Spleen (tissue), 11 donors: ENCODE measurements at regions not wholly inside any gene's neighbourhood (a gene's known extent, or its start where the extent isn't known, plus 50 kb on each side); places are given as distances from the start of the nearest gene placed in this dataset.
"Not testable (repeated sequence)": the region's sequence is repeated elsewhere in the genome, so short reads cannot be mapped to it uniquely, and the experiment has no call there.

ENCODE experiments used
- DNase-seq: peaks from one replicate; pipeline ENCODE4 v3.0.0-alpha.2; 2020
- H3K27ac ChIP-seq, 8 donors: fragments of 200-600 bp; sonication (generic) in 7 of 8; 1 replicate in 4 of 8; 2 replicates in 4 of 8; pipeline versions ENCODE4 v1.5.0 to v1.8.0; 2016 to 2021; ENCODE audit warnings: inconsistent platforms in 4 of 8, mild to moderate bottlenecking in 4 of 8, moderate library complexity in 1 of 8
- H3K27me3 ChIP-seq, 7 donors: fragments of 200-600 bp; sonication (generic) in 6 of 7; replicated peaks in 1 of 7; 1 replicate in 4 of 7; 2 replicates in 3 of 7; pipeline versions ENCODE4 v1.5.0 to v1.8.0; 2016 to 2021; ENCODE audit warnings: inconsistent platforms in 3 of 7, mild to moderate bottlenecking in 1 of 7
- H3K36me3 ChIP-seq, 6 donors: fragments of 200-600 bp; sonication (generic) in 5 of 6; 1 replicate in 4 of 6; 2 replicates in 2 of 6; pipeline versions ENCODE4 v1.5.0 to v1.8.0; 2016 to 2021; ENCODE audit warnings: inconsistent platforms in 2 of 6
- H3K4me1 ChIP-seq, 6 donors: fragments of 200-600 bp; sonication (generic) in 5 of 6; 1 replicate in 3 of 6; 2 replicates in 3 of 6; pipeline versions ENCODE4 v1.5.0 to v1.8.0; 2016 to 2021; ENCODE audit warnings: inconsistent platforms in 3 of 6
- H3K4me3 ChIP-seq, 8 donors: fragments of 200-600 bp; sonication (generic) in 7 of 8; 1 replicate in 4 of 8; 2 replicates in 4 of 8; pipeline versions ENCODE4 v1.5.0 to v1.8.0; 2016 to 2021; ENCODE audit warnings: inconsistent platforms in 4 of 8, mild to moderate bottlenecking in 4 of 8, moderate library complexity in 2 of 8
- H3K9me3 ChIP-seq, 8 donors: fragments of 200-600 bp; sonication (generic) in 7 of 8; 1 replicate in 4 of 8; 2 replicates in 4 of 8; pipeline versions ENCODE4 v1.5.0 to v1.8.0; 2016 to 2021; ENCODE audit warnings: inconsistent platforms in 4 of 8
- CTCF ChIP-seq, 11 experiments: fragments of 200-600 bp in 7 of 11; fragments of 450-650 bp in 4 of 11; sonication (generic) in 4 of 11; IDR thresholded peaks in 8 of 11; conservative IDR thresholded peaks in 3 of 11; 1 replicate in 7 of 11; 2 replicates in 4 of 11; pipeline versions ENCODE4 v1.4.0 to v1.8.0; 2016 to 2021; ENCODE audit warnings: antibody characterized with exemption in 11 of 11, inconsistent platforms in 4 of 11, mild to moderate bottlenecking in 1 of 11
- POLR2A ChIP-seq, 3 donors: fragments of 450-650 bp; IDR thresholded peaks; one replicate each; pipeline ENCODE4 v1.5.1; 2017; ENCODE audit warnings: antibody characterized with exemption in 3 of 3, mild to moderate bottlenecking in 1 of 3
- POLR2AphosphoS5 ChIP-seq, 3 donors: sonication (generic); formaldehyde crosslinking; IDR thresholded peaks; one replicate each; pipeline ENCODE4 v1.5.1; 2017; ENCODE audit warnings: antibody characterized with exemption in 3 of 3
- WGBS, 5 donors: extraction: QIAGEN DNeasy Blood & Tissue Kit in 3 of 5; methylation state at CpG; one replicate each; pipeline versions ENCODE4 v1.1.5 to v1.1.7; 2013 to 2018; 5-methylcytosine and 5-hydroxymethylcytosine counted together
- intact Hi-C: fragments of 100-400 bp; cut with DNase I; formaldehyde crosslinking; loops from one replicate; pipeline ENCODE4 v1.15.0; 2023; ENCODE audit warnings: low total_unique reads
- donor health status: healthy with polysubstance abuse.
- donor health status: DM: no; HTN: no; CAD: no; lungs with moderate emphysema.
- donor health status: DM: no; HTN: no; CAD: no.
- donor health status: Bipolar disorder and iron deficiency.
- donor health status: healthy.
- donor health status: DM: no; HTN: no; CAD: no.
- donor health status: DM: yes; HTN: yes; CAD: no.

- H3K27ac ChIP-seq, result no peak overlapping the region
- DNase-seq, result no peak
- TF ChIP-seq CTCF (IDR thresholded peaks at IDR 0.05 in 8 of 11, conservative IDR thresholded peaks at IDR 0.05 in 3 of 11) (no peak), POLR2A (IDR thresholded peaks at IDR 0.05) (no peak)
- no peak overlapping the region for H3K4me3 ChIP-seq
- peaks cover 0 to 8% (median 5%) of the 10 kb centered on the region in 8 donors for H3K9me3 ChIP-seq
- H3K36me3 ChIP-seq, result no peaks in the 10 kb centered on the region
- WGBS, 5 donors, result 44 to 64% (median 59%) methylated on average over 3 of the region's 3 CpGs
- no peaks in the 10 kb centered on the region for H3K27me3 ChIP-seq
- intact Hi-C loops, result no loop called here
- H3K4me1 ChIP-seq, result no peaks in the 10 kb centered on the region
These were observed 229.7 kb downstream of the TTC6 start for GRCh38 chr14:37824939-37825712.

- DNase-seq, result no peak
- peaks cover 0 to 25% (median 20%) of the 10 kb centered on the region in 8 donors for H3K9me3 ChIP-seq
- intact Hi-C loops, result no loop called here
- H3K4me3 ChIP-seq, result no peak overlapping the region
- H3K4me1 ChIP-seq, result no peaks in the 10 kb centered on the region
- 42 to 72% (median 54%) methylated on average over 1 of the region's 1 CpG for WGBS, 5 donors
- H3K36me3 ChIP-seq, result no peaks in the 10 kb centered on the region
- no peak for TF ChIP-seq POLR2AphosphoS5 (IDR thresholded peaks at IDR 0.05)
- TF ChIP-seq POLR2A (IDR thresholded peaks at IDR 0.05), result no peak
- no peak for TF ChIP-seq CTCF (IDR thresholded peaks at IDR 0.05 in 8 of 11, conservative IDR thresholded peaks at IDR 0.05 in 3 of 11)
- no peak overlapping the region for H3K27ac ChIP-seq
- H3K27me3 ChIP-seq, result no peaks in the 10 kb centered on the region
These were observed 231.4 kb downstream of the TTC6 start for GRCh38 chr14:37826869-37827268.

GRCh38 chr14:37830271-37830670 lies 234.8 kb downstream of the TTC6 start:
- Histone ChIP-seq H3K27me3 (no peaks in the 10 kb centered on the region), H3K4me3 (no peak overlapping the region), H3K27ac (no peak overlapping the region), H3K4me1 (no peaks in the 10 kb centered on the region), H3K9me3 (peaks cover 7 to 59% (median 52%) of the 10 kb centered on the region in 8 donors), H3K36me3 (no peaks in the 10 kb centered on the region)
- intact Hi-C loops, result no loop called here
- TF ChIP-seq POLR2AphosphoS5 (IDR thresholded peaks at IDR 0.05) (no peak), CTCF (IDR thresholded peaks at IDR 0.05 in 8 of 11, conservative IDR thresholded peaks at IDR 0.05 in 3 of 11) (no peak), POLR2A (IDR thresholded peaks at IDR 0.05) (no peak)
- no peak for DNase-seq

- DNase-seq, result no peak
- Histone ChIP-seq H3K27ac (no peak overlapping the region), H3K9me3 (peaks cover 7 to 85% (median 70%) of the 10 kb centered on the region in 8 donors), H3K27me3 (no peaks in the 10 kb centered on the region), H3K4me1 (no peaks in the 10 kb centered on the region), H3K36me3 (no peaks in the 10 kb centered on the region), H3K4me3 (no peak overlapping the region)
- TF ChIP-seq CTCF (IDR thresholded peaks at IDR 0.05 in 8 of 11, conservative IDR thresholded peaks at IDR 0.05 in 3 of 11) (no peak), POLR2AphosphoS5 (IDR thresholded peaks at IDR 0.05) (no peak), POLR2A (IDR thresholded peaks at IDR 0.05) (no peak)
- intact Hi-C loops, result no loop called here
- 60 to 76% (median 62%) methylated on average over 1 of the region's 1 CpG for WGBS, 5 donors
These were observed 238.8 kb downstream of the TTC6 start for GRCh38 chr14:37834275-37834674.

- H3K27me3 ChIP-seq, H3K36me3 ChIP-seq, H3K4me1 ChIP-seq, H3K27ac ChIP-seq, intact Hi-C loops, H3K4me3 ChIP-seq, DNase-seq: not testable (repeated sequence)
- WGBS, 5 donors, result 64 to 83% (median 69%) methylated on average over 5 of the region's 5 CpGs
- H3K9me3 ChIP-seq, result peaks cover 4 to 47% (median 33%) of the 10 kb centered on the region in 8 donors
These were observed 243.3 kb downstream of the TTC6 start for GRCh38 chr14:37838778-37839177.

GRCh38 chr14:37841039-37841438 lies 245.6 kb downstream of the TTC6 start:
- H3K4me1 ChIP-seq, H3K36me3 ChIP-seq, H3K4me3 ChIP-seq, intact Hi-C loops, DNase-seq, H3K27ac ChIP-seq, H3K27me3 ChIP-seq: not testable (repeated sequence)
- H3K9me3 ChIP-seq, result peaks cover 0 to 24% (median 11%) of the 10 kb centered on the region in 8 donors
- WGBS, 5 donors, result 77 to 86% (median 79%) methylated on average over 4 of the region's 4 CpGs
